ENCODE measurements at regions not wholly inside any gene's neighbourhood (a gene's known extent, or its start where the extent isn't known, plus 50 kb on each side); places are given as distances from the start of the nearest gene placed in this dataset.

DNA sequence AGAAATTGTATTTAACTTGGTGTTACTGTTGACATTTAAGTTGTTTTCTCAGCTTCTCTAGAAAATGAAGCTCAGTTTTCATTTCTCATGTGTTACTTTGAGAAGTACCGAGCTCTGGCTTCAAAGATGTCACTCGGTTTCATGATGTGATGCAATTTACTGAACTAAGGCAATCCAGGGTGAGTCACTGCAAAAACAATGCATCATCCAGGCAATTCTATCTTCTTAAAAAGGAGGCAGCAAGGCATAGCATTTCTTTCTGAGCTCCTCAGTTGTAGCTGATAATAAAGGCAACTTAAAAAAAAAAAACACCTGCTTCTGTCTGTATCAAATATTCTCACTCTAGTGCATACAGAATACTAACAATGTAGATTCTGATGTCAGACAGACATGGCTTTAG is 91.1 kb upstream of the KCNA4 start:
- in situ Hi-C loops (cut with MboI; ENCODE audit: low sequenced_read_pairs, unreplicated experiment), result no loop called here
- no peak for DNase-seq (ENCODE audit: low spot score)
- TF ChIP-seq, protein P1, sequence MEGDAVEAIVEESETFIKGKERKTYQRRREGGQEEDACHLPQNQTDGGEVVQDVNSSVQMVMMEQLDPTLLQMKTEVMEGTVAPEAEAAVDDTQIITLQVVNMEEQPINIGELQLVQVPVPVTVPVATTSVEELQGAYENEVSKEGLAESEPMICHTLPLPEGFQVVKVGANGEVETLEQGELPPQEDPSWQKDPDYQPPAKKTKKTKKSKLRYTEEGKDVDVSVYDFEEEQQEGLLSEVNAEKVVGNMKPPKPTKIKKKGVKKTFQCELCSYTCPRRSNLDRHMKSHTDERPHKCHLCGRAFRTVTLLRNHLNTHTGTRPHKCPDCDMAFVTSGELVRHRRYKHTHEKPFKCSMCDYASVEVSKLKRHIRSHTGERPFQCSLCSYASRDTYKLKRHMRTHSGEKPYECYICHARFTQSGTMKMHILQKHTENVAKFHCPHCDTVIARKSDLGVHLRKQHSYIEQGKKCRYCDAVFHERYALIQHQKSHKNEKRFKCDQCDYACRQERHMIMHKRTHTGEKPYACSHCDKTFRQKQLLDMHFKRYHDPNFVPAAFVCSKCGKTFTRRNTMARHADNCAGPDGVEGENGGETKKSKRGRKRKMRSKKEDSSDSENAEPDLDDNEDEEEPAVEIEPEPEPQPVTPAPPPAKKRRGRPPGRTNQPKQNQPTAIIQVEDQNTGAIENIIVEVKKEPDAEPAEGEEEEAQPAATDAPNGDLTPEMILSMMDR (IDR thresholded peaks at IDR 0.05; ENCODE audit: borderline replicate concordance, control extremely low read depth, extremely low read depth, insufficient read depth, missing control alignments), result no peak

GRCh38 chr11:30109774-30110173 is 92.9 kb upstream of the KCNA4 start:
- in situ Hi-C loops (cut with MboI; ENCODE audit: low sequenced_read_pairs, unreplicated experiment), result no loop called here
- no peak for DNase-seq (ENCODE audit: low spot score)
- TF ChIP-seq, protein P1 (IDR thresholded peaks at IDR 0.05; ENCODE audit: borderline replicate concordance, control extremely low read depth, extremely low read depth, insufficient read depth, missing control alignments), result no peak

- in situ Hi-C loops (cut with MboI; ENCODE audit: low sequenced_read_pairs, unreplicated experiment), result no loop called here
- TF ChIP-seq, protein P1 (IDR thresholded peaks at IDR 0.05; ENCODE audit: borderline replicate concordance, control extremely low read depth, extremely low read depth, insufficient read depth, missing control alignments), result no peak
- DNase-seq (ENCODE audit: low spot score), result no peak
Measured at GRCh38 chr11:30110691-30111090, 93.9 kb upstream of the KCNA4 start.

GRCh38 chr11:30111786-30112185 is 95.0 kb upstream of the KCNA4 start:
- DNase-seq (ENCODE audit: low spot score), result no peak
- TF ChIP-seq, protein P1 (IDR thresholded peaks at IDR 0.05; ENCODE audit: borderline replicate concordance, control extremely low read depth, extremely low read depth, insufficient read depth, missing control alignments), result no peak
- in situ Hi-C loops (cut with MboI; ENCODE audit: low sequenced_read_pairs, unreplicated experiment), result no loop called here

DNA sequence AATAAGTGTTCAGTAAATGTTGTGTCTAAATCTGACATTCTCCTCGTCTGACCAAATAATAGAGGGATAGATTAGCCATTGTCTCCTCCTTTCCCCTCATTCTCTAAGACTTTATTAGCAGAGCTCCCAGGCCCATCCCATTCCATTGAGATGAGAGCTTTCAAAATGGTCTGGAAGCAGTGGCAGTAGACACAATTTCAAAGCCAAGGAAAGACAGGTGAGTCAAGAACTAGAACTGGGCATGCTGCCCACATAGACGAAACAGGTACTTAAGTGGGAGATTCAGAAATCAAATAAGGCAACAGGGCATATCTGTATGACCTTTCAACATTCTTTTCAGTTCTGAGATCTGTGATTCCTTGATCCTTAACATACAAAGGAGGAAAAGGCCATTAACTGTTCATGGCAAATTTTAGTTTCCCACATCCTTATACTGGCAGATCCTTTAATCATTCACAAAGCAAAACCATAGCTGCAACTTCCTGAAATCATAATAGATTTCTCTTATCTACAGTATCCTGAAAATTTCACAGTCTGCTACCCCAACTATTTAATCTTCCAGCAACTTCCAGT is 96.6 kb upstream of the KCNA4 start:
- in situ Hi-C loops (cut with MboI; ENCODE audit: low sequenced_read_pairs, unreplicated experiment), result no loop called here
- DNase-seq (ENCODE audit: low spot score), result no peak
- TF ChIP-seq, protein P1 (IDR thresholded peaks at IDR 0.05; ENCODE audit: borderline replicate concordance, control extremely low read depth, extremely low read depth, insufficient read depth, missing control alignments), result no peak

DNA sequence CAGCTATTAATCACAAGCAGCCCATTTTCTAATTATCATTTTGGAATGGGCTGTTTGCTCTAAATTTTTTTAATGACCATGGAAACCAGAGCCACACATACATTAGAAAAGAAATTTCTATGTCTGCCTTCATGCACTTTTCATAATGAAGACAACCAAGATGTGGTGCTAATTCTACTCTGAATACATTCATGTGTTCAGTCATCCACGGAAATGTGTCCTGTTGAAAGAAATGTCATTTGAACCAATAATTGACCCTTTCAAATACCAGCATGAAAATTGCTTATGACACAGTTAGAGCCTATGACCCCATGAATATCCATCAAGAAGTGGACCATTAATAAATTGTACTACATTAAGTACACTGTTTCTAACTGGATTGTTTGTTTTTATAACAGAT is 99.7 kb upstream of the KCNA4 start:
- TF ChIP-seq, protein P1 (IDR thresholded peaks at IDR 0.05; ENCODE audit: borderline replicate concordance, control extremely low read depth, extremely low read depth, insufficient read depth, missing control alignments), result no peak
- no peak for DNase-seq (ENCODE audit: low spot score)
- in situ Hi-C loops (cut with MboI; ENCODE audit: low sequenced_read_pairs, unreplicated experiment), result no loop called here

Measured in GM13976 (cell line).